ENCODE measurements at regions not wholly inside any gene's neighbourhood (a gene's known extent, or its start where the extent isn't known, plus 50 kb on each side); places are given as distances from the start of the nearest gene placed in this dataset.

DNA sequence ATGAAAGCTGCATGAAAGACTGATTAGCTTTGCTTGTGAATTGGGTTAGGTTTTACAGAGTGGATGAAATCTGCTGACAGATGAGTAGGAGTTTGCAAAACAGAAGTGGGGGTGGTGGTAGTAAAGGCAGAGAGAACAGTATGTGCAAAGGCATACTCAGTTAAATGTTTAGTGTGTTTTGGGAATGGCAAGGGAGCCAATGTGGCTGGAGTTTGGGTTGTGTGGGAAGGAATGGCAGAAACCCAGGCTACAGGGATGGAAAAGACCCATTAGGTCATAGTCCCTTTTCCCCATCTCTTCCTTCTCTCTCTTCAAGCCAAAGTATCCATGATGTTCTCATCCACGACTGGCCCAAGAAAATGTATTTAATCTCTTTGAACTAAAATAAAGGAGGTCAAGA lies 362.2 kb upstream of the LYPLAL1 start:
- no peak for TF ChIP-seq CTCF (IDR thresholded peaks at IDR 0.05; ENCODE audit: unreplicated experiment in 3 of 3)
- no peaks in the 10 kb centered on the region for H3K9me3 Mint-ChIP-seq
- H3K36me3 Mint-ChIP-seq (ENCODE audit: low read depth) = no peaks in the 10 kb centered on the region

DNA sequence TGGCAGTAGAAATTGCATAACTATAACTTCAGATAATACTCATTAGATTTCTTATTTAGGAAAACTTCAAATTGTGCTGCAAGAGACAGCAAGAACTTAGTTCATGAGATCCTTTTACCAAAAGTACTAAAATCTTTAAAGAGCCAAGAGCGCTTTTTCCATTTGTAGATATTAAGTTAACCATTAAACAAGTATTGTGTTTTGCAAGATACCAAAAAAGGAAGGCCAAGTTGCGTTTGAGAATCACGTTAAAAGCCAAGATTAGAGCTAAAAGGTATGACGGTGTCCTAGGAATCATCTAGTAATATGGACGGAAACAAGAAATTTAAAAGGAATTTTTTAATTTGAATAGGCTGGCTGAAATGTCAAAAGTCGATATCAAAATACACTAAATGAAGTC lies 361.3 kb upstream of the LYPLAL1 start:
- H3K27ac Mint-ChIP-seq = no peak overlapping the region
- H3K9me3 Mint-ChIP-seq = no peaks in the 10 kb centered on the region
- TF ChIP-seq CTCF (IDR thresholded peaks at IDR 0.05; ENCODE audit: unreplicated experiment in 3 of 3) = no peak
- no peaks in the 10 kb centered on the region for H3K27me3 Mint-ChIP-seq (ENCODE audit: low read depth)
- peaks cover 6% of the 10 kb centered on the region for H3K4me1 Mint-ChIP-seq
- no peaks in the 10 kb centered on the region for H3K36me3 Mint-ChIP-seq (ENCODE audit: low read depth)
- no peak overlapping the region for H3K4me3 Mint-ChIP-seq

More for the DNA sequence above, 362.2 kb upstream of the LYPLAL1 start:
- H3K4me3 Mint-ChIP-seq = no peak overlapping the region
- H3K27ac Mint-ChIP-seq = no peak overlapping the region
- peaks cover 4% of the 10 kb centered on the region for H3K4me1 Mint-ChIP-seq
- H3K27me3 Mint-ChIP-seq (ENCODE audit: low read depth) = no peaks in the 10 kb centered on the region

GRCh38 chr1:218813237-218813636 lies 360.4 kb upstream of the LYPLAL1 start:
- no peak overlapping the region for H3K27ac Mint-ChIP-seq
- H3K4me3 Mint-ChIP-seq = no peak overlapping the region
- no peaks in the 10 kb centered on the region for H3K27me3 Mint-ChIP-seq (ENCODE audit: low read depth)
- H3K9me3 Mint-ChIP-seq = no peaks in the 10 kb centered on the region
- no peaks in the 10 kb centered on the region for H3K36me3 Mint-ChIP-seq (ENCODE audit: low read depth)
- peaks cover 14% of the 10 kb centered on the region for H3K4me1 Mint-ChIP-seq
- no peak for TF ChIP-seq CTCF (IDR thresholded peaks at IDR 0.05; ENCODE audit: unreplicated experiment in 3 of 3)

DNA sequence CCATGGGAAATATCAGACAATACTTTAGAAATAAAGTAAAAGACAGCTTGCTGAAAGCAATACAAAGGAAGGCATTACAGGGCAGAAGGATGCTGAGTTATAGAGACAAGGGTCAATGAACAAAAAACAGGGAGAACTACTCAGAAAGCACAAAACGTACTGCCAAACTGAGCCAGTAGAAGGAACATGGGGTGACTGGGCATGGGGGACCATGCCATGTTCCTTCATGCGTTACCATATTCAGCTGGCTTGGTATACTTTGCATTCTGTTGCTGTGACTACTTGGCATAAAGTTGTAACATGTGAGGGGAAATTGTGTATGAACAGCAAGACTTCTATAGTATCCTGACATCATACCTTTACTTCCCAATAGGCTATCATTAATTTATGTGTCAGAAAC lies 358.6 kb upstream of the LYPLAL1 start:
- Mint-ChIP-seq H3K27me3 (ENCODE audit: low read depth) (no peaks in the 10 kb centered on the region), H3K4me3 (no peak overlapping the region), H3K9me3 (no peaks in the 10 kb centered on the region), H3K4me1 (peaks cover 17% of the 10 kb centered on the region), H3K27ac (no peak overlapping the region), H3K36me3 (ENCODE audit: low read depth) (no peaks in the 10 kb centered on the region)
- no peak for TF ChIP-seq CTCF (IDR thresholded peaks at IDR 0.05; ENCODE audit: unreplicated experiment in 3 of 3)

GRCh38 chr1:218817071-218817470 lies 356.6 kb upstream of the LYPLAL1 start:
- H3K27ac Mint-ChIP-seq = peak overlapping the region in 2 of 3 experiments; percentile 75 to 79
- no peaks in the 10 kb centered on the region for H3K36me3 Mint-ChIP-seq (ENCODE audit: low read depth)
- H3K4me1 Mint-ChIP-seq = peaks cover 17% of the 10 kb centered on the region
- H3K27me3 Mint-ChIP-seq (ENCODE audit: low read depth) = no peaks in the 10 kb centered on the region
- no peak overlapping the region for H3K4me3 Mint-ChIP-seq
- no peaks in the 10 kb centered on the region for H3K9me3 Mint-ChIP-seq
- no peak for TF ChIP-seq CTCF (IDR thresholded peaks at IDR 0.05; ENCODE audit: unreplicated experiment in 3 of 3)

GRCh38 chr1:218817691-218818465 lies 355.8 kb upstream of the LYPLAL1 start:
- no peak for TF ChIP-seq CTCF (IDR thresholded peaks at IDR 0.05; ENCODE audit: unreplicated experiment in 3 of 3)
- Mint-ChIP-seq H3K27ac (peak overlapping the region; percentile 17 to 79 (median 75)), H3K9me3 (no peaks in the 10 kb centered on the region), H3K4me3 (no peak overlapping the region), H3K4me1 (peaks cover 17% of the 10 kb centered on the region), H3K36me3 (ENCODE audit: low read depth) (no peaks in the 10 kb centered on the region), H3K27me3 (ENCODE audit: low read depth) (no peaks in the 10 kb centered on the region)

Data from nephron (organoid).